GM19438 (cell line): ENCODE measurements at regions not wholly inside any gene's neighbourhood (a gene's known extent, or its start where the extent isn't known, plus 50 kb on each side); places are given as distances from the start of the nearest gene placed in this dataset.
A peak's percentile ranks its signal among the peaks of the same experiment; 100 is the strongest.

ENCODE experiments used
- ATAC-seq: cut with Tn5 transposase; IDR thresholded peaks from one replicate; pipeline ENCODE4 v1.9.1; 2021; ENCODE audit warnings: low read depth; ENCODE audit not compliant: unreplicated experiment

DNA sequence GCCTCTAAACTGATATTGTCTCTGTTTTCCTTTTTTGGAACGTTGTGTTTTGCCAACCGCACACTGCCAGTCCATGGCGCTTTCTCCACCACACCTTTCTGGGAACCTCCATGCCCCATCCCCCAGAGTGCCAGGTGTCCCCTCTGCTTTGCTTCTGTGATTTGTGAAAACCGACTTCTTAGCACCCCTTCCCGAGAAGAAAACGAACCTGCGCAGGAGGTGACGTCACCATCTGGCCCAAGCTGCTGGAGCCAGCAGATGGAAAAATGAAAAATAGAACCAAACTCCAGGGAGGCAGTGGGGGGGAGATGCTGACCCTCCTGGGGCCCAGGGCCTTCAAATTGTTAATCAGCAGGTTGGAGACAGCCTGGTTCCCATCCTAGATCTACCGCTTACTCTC lies 103.8 kb downstream of the HTR5A start:
- no peak for ATAC-seq

DNA sequence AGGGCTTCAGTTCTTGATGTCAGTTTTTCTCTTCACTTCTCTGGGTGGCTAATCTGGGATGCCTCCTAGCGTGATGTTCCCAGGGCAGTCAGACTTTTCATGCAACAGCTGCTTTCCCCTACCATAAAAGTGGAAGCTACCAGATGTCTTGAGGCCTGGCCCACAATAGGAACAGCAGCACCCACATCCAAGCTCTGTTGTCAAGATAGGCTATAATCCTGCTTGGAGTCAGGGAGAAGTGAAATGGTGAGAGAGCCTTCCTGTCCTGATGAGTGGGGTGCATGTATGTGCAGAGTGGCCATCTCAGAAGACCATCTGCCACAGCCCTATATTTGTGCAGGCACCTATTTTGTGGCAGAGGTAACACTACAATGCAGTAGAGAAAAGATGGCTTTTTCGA lies 108.0 kb downstream of the HTR5A start:
- ATAC-seq: no peak

DNA sequence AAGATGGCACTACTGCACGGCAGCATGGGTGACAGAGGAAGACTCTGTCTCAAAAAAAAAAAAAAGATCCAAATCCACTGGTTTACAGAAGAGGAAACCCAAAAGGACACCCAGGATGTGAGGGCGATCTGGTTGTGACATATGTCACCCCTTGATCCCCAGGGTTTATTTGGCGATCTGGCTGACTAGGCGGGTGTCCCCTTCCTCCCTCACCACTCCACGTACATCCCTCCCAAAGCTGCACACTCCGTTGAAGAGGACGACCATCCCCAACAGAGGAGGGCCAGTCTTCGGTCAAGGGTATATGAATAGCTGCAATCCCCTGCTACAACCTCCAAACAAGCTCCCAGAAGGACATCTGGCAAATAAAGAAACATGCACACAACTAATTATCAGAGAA lies 111.6 kb downstream of the HTR5A start:
- ATAC-seq: no peak

DNA sequence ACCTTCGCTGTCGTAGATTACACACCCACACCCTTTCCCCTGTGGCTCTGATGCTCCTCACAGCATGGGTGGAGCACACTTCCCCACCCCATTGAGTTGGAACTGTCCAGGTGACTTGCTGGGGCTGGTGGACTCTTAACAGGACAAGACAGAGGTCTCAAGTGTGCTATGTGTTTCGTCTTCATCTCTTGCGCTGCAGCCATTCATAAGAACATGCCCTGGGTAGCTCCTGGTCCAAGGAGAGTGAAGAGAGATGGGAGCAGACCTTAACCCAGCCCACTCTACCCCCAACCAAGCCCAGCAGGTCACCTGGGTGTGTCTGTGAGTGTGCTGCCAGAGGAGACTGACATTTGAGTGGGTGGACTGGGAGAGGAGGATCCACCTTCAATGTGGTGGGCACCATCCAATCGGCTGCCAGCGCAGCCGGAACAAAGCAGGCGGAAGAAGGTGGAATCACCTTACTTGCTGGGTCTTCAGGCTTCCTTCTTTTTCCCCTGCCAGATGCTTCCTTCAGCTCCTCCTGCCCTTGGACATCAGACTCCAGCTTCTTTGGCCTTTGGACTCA lies 112.4 kb downstream of the HTR5A start:
- ATAC-seq: no peak

DNA sequence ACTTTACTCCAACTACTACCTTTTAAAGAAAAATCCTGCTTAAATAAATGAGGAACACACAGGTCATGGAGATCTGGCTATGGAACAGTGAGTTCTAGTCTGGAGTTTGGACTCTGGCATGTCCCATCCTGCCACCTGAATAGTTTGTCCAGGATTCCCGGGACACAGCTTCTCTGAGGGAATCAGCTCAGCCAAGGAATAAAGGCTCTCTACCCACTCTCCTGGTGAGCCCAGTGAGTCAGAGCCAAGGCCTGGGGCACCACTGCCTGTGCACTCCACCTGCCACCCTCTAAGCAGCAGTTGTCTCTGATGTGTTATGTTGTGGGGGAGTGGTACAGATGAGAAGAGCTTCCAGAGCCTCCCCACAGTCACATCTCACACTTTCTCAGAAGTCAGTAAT lies 113.5 kb downstream of the HTR5A start:
- no peak for ATAC-seq

DNA sequence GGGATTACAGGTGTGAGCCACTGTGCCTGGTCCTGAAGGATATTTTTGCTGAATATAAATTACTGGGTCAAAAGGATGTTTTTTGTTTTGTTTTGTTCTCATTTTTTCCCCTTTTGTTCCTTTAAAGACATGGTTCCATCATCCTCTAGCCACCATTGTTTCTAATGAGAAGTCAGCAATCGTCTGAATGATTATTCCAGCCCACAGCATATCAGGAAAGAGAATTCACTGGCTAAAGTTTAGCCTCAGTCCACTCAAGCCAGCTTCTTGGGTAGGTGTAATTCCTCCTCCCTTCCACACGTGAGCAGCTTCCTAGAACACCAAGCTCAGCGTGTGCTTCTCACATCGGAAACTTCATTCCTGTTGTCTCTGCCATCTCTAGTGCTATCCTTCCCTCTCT lies 112.8 kb upstream of the INSIG1 start:
- no peak for ATAC-seq

DNA sequence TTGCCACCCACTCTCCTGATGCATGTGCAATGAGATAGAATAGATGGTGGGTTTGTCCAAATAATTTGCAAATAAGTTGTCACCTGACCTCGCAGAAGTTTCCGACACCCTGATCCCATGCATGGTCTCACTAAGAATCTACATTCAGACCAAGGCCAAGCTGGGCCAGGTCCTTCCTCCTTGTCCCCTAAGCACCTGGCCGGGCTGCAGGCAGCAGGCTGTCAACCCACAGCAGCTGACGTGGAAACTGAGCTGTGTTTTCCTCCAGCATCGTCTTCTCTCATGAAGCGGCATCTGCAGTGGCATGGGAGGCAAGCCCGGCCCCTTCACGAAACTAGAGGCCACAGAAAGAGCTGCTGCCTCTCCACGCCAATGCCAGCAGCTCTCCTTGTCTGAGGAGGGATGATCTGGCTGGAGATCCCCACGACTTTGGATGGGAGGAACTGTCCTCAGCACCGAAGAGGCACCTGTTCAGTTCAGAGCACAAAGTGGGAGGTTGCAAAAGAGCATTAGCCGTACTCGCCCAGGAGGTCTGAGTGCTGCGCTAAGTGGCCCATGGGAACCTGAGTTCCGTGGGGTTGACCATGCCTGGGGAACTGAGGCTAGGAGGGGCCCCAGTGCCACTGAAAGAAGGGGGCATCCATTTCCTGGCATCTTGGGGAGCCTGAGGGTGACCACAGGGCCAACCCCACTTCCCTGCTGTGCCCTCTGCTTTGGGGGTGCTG lies 110.5 kb upstream of the INSIG1 start:
- ATAC-seq: no peak

DNA sequence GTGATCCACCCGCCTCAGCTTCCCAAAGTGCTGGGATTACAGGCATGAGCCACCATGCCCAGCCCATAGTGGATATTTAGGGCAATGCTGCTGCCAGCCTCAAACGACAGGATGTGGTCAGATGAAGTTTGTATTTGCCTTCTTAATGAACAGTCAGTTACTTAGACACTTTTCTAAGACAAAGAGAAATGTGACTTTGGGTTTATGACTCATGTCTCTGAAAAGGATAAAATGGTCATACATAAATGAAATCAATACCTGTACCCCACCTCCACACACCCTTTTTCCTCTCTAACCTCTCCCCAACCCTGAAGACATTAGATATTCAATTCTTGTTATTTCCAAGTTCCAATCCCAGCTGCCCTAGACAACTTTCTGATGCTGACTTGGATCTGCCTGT lies 109.3 kb upstream of the INSIG1 start:
- ATAC-seq: no peak

DNA sequence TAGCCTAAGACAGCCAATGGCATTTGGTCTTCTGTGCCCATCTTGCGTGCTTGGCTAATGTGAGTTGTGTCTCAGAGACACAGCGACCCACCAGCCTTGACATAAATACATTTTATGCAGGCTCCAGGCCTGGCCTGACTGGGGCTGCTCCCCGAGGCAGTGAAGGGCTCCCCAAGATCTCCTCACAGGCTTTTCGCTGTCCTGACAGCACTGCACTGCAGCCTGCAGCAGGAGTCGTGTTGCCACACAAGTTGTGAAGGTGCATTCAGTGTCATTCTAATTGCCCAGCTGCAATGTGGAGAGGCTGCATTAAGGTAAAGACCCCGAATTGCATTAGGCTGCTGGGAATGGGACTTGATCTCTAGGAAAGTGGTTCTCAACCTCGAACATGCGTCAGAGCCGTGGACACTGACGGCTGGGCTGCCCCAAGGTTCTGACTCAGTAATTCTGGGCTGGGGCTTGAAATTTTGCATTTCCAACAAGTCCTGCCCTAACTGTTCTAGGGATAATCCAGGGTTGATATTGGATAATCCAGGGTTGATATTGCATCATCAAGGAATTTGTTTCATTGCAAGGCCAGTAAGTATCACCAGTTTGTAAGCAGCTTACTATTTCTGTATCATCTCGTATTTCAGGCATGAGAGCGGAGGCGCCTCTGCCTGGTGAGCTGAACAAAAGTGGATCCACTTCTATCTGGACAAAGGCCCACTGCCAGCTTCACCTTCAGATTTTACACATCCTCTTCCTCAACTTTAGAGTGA lies 108.7 kb upstream of the INSIG1 start:
- no peak for ATAC-seq

DNA sequence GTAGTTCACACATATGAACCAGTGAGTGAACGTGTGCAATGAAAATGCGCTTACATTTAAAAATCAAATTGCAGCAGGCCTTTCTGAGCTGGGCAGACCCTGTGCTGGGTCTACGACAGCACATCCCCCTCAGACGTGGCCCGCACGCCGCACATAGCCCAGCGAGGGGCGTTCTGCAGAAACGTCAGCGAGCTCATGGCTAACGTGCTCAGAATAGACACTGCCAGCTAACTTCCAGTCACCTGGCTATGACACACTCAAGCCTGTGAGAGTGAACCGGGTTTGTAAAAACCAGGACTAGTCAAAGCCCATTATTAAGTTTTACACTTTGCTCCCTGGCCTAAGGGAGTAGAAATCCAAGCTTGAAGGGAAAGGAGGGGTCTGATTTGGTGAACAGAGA lies 108.1 kb upstream of the INSIG1 start:
- ATAC-seq: no peak

DNA sequence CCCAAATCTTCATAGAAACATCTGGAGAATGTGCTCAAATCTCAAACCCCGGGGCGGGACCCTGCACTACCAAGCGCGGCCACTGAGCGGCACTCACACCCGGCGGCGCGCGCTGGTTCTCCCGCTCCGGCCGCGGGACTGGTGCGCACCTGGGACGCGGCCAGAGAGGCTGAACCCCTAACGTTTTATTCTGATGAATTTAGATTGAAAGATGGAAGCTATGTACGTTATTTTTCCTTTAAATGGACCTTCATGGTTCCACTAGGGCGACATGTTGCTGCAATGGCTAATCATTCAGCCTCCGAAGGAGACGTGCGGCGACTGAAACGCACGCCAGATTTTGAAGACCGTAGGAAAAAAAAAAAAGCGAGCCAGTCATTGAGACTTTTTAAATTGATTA lies 107.0 kb upstream of the INSIG1 start:
- peak; percentile 57 for ATAC-seq

DNA sequence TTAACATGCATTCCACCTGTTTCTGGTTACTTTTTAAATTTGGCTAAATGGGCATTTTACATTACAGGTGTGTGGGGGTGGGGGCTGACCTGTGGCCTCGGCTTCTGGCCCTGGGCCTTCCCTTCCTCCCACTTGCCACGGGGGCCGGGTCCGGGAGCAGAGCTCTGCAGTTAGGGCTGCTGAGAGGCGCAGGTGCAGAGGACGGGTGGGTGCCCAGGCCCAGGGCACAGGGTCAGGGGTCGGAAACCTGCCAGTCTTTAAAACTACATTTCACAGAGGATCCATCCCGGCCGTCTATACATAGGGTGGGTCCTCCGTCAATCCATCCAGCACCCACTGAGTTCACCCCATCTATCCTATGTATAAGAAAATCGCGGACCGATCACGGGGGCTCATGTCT lies 106.5 kb upstream of the INSIG1 start:
- ATAC-seq: no peak

DNA sequence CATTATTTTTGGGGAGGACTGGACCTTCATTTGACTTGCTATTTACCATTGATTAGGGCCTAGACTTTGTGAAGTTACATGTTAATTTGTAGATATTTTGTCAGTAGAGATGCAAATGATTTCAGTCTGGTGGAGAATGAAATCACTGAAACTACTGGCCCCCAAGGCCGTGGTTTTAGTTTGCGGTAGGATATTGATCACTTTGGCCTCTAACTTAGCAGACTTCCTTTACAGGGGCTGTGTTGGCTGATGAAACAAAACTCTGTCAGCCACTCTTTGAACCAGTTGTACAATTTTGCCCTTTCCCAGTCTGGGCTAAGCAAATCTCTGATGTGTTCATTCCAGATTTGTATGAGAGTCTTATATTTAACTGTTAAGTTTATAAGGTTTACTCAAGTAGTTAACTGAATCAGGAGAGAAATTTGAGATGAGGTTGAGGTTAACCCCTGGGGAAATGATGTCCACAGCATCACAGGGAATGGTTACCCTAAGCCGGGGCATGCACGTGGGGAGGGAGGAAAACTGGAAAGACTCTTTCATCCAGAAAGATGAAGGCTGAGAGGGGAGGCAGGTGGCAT lies 105.7 kb upstream of the INSIG1 start:
- ATAC-seq: no peak

DNA sequence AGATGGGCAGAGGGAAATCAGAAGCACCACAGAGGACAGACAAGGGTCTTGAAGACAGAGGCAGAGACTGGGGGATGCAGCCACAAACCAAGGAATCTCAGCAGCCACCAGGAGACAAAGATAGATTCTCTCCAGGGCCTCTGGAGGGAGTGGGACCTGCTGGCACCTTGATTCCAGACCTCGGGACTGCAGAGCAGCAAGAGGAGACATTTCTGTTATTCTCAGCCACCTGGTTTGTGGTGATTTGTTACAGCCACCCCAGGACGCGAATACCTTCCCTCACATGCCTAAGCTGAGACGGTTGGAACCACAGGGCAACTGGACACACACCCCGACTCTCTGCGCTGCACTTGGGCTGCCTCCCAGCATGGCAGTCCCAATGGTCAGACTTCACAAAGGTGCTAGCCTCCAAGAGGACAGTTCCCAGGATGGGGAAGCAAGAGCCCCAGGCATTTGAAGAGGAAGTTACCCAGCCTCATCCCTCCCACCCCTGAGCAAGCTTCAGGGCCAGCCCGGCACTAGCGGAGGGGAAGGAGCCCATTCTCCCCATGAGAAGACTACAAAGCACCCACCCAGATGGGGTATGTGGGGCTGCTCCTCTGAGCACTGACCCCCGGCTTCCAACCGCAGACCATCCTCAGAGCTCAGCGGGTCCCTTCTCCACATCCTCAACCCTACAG lies 104.6 kb upstream of the INSIG1 start:
- ATAC-seq: no peak

DNA sequence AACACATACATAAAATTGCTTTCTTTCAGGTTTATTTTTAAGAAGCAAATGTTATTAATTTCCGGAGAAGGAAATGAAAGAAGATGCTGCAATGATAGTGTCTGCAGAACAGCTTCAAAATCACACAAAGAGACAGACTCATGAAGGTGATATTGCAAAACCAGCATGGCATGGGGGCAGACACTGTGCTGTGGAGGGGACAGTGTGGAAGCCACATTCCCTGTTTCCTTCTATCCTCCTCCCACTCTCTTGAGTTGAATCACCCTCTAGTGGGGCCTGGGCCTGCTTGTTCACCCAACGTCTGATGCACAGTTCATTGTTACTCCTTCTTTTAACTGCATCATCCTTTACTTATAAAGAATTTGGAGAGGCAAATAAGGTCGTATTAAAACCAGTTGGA lies 104.0 kb upstream of the INSIG1 start:
- ATAC-seq: no peak

DNA sequence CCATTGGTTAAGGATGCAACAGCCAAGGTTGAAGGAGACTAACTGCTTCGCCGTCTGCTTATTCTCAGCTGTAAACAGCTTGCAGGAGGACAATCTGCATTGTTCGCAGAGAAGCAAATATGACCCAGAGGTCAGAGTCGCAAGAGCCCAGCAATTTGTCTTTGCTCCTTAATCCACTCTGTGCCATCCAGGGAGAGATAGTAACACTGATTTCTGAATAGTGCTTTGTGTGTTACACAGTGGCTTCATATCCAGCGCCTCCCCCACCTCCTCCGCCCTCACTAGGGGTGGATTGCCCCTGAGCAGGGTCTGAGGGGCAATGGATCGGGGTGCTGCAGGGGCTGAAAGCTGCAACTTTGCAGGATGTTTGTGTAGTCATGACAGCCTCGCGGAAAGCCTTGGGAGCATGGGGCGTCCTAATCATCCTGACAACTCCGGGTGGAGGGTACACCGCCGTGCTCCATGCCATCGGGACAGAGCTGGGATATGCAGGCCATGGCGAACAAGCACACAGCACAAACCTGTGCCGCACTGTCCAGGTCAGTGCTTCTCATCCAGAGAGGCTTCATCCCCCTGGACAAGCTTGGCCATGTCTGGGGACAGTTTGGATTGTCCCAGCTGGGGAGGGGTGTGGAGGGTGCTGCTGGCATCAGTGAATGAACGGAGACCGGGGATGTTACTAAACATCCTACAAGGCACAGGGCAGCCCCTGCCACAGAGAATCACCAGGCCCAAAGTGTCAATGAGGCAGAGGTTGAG lies 103.1 kb upstream of the INSIG1 start:
- ATAC-seq: no peak

DNA sequence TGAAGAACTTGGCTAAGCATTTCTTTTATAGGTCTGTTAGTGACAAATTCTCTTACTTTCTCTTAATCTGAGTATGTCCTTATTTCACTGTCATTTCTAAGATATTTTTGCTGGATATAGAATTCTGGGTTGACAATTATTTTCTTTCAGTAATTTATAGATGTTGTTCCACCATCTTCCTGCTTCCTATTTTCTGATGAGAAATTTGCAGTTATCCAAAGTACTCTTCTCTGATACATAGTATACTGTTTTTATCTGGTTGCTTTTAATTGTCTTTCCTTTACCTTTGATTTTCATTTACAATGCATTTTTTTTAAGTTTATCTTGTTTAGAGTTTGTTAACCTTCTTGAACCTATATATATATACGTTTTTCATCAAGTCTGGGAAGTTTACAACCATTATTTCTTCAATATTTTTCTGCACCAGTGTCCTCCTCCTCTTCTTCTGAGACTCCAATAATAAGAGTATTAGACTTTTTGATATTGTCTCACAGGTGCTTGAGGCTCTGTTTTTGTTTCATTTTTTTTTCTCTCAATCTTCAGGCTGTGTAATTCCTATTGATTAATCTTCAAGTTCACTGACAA lies 101.6 kb upstream of the INSIG1 start:
- ATAC-seq: no peak

DNA sequence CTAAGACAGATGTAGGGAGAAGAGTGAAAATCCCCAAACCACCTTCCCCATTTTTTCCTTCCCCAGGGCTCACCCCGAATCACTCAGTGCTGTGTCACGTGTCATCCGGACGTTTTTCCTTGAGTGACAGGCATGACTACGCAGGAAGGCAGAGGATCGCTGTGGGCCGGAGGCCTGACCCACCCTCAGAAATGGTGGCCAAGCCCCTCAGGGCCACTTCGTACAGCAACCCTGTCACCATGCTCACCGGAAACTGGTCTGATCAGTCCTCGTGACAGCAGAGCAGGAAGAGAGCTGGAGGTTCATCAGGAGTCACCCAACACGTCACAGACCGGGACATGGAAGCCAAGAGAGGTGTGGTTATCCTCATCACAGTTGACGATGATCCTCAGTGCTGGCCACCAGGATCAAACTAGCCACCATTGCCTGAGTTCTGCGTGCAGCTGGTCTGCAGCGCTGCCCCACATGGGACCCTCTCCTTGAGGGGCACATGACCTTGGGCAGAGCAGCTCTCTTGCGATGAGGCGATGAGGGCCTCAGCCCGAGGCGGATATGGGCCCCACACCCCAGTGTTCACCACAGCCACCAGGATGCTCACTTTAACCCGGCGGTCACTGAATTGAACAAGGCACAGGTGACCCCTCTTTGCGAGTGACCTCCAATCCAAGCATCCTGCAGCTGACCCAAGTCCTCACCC lies 99.3 kb upstream of the INSIG1 start:
- no peak for ATAC-seq
